KOPT-K1 (cell line): ENCODE measurements at regions not wholly inside any gene's neighbourhood (a gene's known extent, or its start where the extent isn't known, plus 50 kb on each side); places are given as distances from the start of the nearest gene placed in this dataset.
"Not testable (repeated sequence)": the region's sequence is repeated elsewhere in the genome, so short reads cannot be mapped to it uniquely, and the experiment has no call there.

Experiments used
- H3K27ac ChIP-seq: fragments of 200-600 bp; sonication (generic); 2 replicates; pipeline ENCODE4 v1.5.1; 2016; ENCODE audit warnings: antibody characterized with exemption, mild to moderate bottlenecking, low read depth, low read length; ENCODE audit not compliant: poor library complexity, severe bottlenecking
- H3K36me3 ChIP-seq: fragments of 200-600 bp; sonication (generic); 2 replicates; pipeline ENCODE4 v1.5.1; 2017; ENCODE audit warnings: antibody characterized with exemption, mild to moderate bottlenecking, low read length, moderate library complexity; ENCODE audit not compliant: insufficient read depth
- H3K9me3 ChIP-seq: fragments of 200-600 bp; sonication (generic); 2 replicates; pipeline ENCODE4 v1.5.1; 2017; ENCODE audit warnings: antibody characterized with exemption, low read length, mild to moderate bottlenecking; ENCODE audit not compliant: insufficient read depth, poor library complexity, severe bottlenecking

GRCh38 chr1:4227986-4228385 is 327.9 kb upstream of the C1orf174 start:
- Histone ChIP-seq H3K9me3 (no peaks in the 10 kb centered on the region), H3K36me3 (no peaks in the 10 kb centered on the region), H3K27ac (no peak overlapping the region)

GRCh38 chr1:4253935-4254334 is 353.9 kb upstream of the C1orf174 start:
- Histone ChIP-seq H3K27ac (no peak overlapping the region), H3K9me3 (peaks cover 28% of the 10 kb centered on the region), H3K36me3 (no peaks in the 10 kb centered on the region)

- Histone ChIP-seq H3K27ac (no peak overlapping the region), H3K9me3 (peaks cover 37% of the 10 kb centered on the region), H3K36me3 (no peaks in the 10 kb centered on the region)
Observed at GRCh38 chr1:4256351-4256750, 356.3 kb upstream of the C1orf174 start.

- H3K27ac ChIP-seq, H3K36me3 ChIP-seq: not testable (repeated sequence)
- peaks cover 37% of the 10 kb centered on the region for H3K9me3 ChIP-seq
Observed at GRCh38 chr1:4258146-4258777, 358.2 kb upstream of the C1orf174 start.

GRCh38 chr1:4261327-4261726 is 361.3 kb upstream of the C1orf174 start:
- Histone ChIP-seq H3K9me3 (peaks cover 35% of the 10 kb centered on the region), H3K36me3 (no peaks in the 10 kb centered on the region), H3K27ac (no peak overlapping the region)

GRCh38 chr1:4262665-4263064 is 362.6 kb upstream of the C1orf174 start:
- peaks cover 22% of the 10 kb centered on the region for H3K9me3 ChIP-seq
- no peaks in the 10 kb centered on the region for H3K36me3 ChIP-seq
- no peak overlapping the region for H3K27ac ChIP-seq

- H3K27ac ChIP-seq = no peak overlapping the region
- no peaks in the 10 kb centered on the region for H3K36me3 ChIP-seq
- peaks cover 11% of the 10 kb centered on the region for H3K9me3 ChIP-seq
Observed at GRCh38 chr1:4263699-4264098, 363.6 kb upstream of the C1orf174 start.

GRCh38 chr1:4265836-4266235 is 365.8 kb upstream of the C1orf174 start:
- H3K27ac ChIP-seq = no peak overlapping the region
- H3K36me3 ChIP-seq = no peaks in the 10 kb centered on the region
- no peaks in the 10 kb centered on the region for H3K9me3 ChIP-seq

GRCh38 chr1:4267381-4268261 is 367.5 kb upstream of the C1orf174 start:
- no peak overlapping the region for H3K27ac ChIP-seq
- no peaks in the 10 kb centered on the region for H3K9me3 ChIP-seq
- H3K36me3 ChIP-seq = no peaks in the 10 kb centered on the region

GRCh38 chr1:4268262-4268888 is 368.3 kb upstream of the C1orf174 start:
- Histone ChIP-seq H3K9me3 (no peaks in the 10 kb centered on the region), H3K36me3 (no peaks in the 10 kb centered on the region), H3K27ac (no peak overlapping the region)

GRCh38 chr1:4268889-4269284 is 368.8 kb upstream of the C1orf174 start:
- Histone ChIP-seq H3K27ac (no peak overlapping the region), H3K9me3 (no peaks in the 10 kb centered on the region), H3K36me3 (no peaks in the 10 kb centered on the region)

- Histone ChIP-seq H3K27ac (no peak overlapping the region), H3K36me3 (no peaks in the 10 kb centered on the region), H3K9me3 (no peaks in the 10 kb centered on the region)
Observed at GRCh38 chr1:4269330-4269729, 369.3 kb upstream of the C1orf174 start.

GRCh38 chr1:4269952-4270570 is 370.0 kb upstream of the C1orf174 start:
- H3K27ac ChIP-seq = no peak overlapping the region
- H3K9me3 ChIP-seq = peaks cover 4% of the 10 kb centered on the region
- H3K36me3 ChIP-seq = no peaks in the 10 kb centered on the region

GRCh38 chr1:4270651-4271337 is 370.7 kb upstream of the C1orf174 start:
- Histone ChIP-seq H3K27ac (no peak overlapping the region), H3K36me3 (no peaks in the 10 kb centered on the region), H3K9me3 (peaks cover 9% of the 10 kb centered on the region)
